Rectal smooth muscle tissue (tissue), 1 donor: ENCODE measurements at regions not wholly inside any gene's neighbourhood (a gene's known extent, or its start where the extent isn't known, plus 50 kb on each side); places are given as distances from the start of the nearest gene placed in this dataset.
"Not testable (repeated sequence)": the region's sequence is repeated elsewhere in the genome, so short reads cannot be mapped to it uniquely, and the experiment has no call there.

Source experiments
- H3K27ac ChIP-seq: one replicate; pipeline ENCODE4 v1.7.0; 2013; ENCODE audit warnings: low read depth, low read length, inconsistent platforms
- H3K27me3 ChIP-seq: one replicate; pipeline ENCODE4 v1.7.0; 2013; ENCODE audit warnings: low read length; ENCODE audit not compliant: control insufficient read depth, insufficient read depth
- H3K36me3 ChIP-seq: one replicate; pipeline ENCODE4 v1.7.0; 2013; ENCODE audit warnings: low read length; ENCODE audit not compliant: control insufficient read depth, insufficient read depth
- H3K4me1 ChIP-seq: one replicate; pipeline ENCODE4 v1.7.0; 2013; ENCODE audit warnings: low read length; ENCODE audit not compliant: control insufficient read depth, insufficient read depth
- H3K4me3 ChIP-seq: one replicate; pipeline ENCODE4 v1.7.0; 2013; ENCODE audit warnings: low read length
- H3K9ac ChIP-seq: one replicate; pipeline ENCODE4 v1.7.0; 2013; ENCODE audit warnings: low read length

DNA sequence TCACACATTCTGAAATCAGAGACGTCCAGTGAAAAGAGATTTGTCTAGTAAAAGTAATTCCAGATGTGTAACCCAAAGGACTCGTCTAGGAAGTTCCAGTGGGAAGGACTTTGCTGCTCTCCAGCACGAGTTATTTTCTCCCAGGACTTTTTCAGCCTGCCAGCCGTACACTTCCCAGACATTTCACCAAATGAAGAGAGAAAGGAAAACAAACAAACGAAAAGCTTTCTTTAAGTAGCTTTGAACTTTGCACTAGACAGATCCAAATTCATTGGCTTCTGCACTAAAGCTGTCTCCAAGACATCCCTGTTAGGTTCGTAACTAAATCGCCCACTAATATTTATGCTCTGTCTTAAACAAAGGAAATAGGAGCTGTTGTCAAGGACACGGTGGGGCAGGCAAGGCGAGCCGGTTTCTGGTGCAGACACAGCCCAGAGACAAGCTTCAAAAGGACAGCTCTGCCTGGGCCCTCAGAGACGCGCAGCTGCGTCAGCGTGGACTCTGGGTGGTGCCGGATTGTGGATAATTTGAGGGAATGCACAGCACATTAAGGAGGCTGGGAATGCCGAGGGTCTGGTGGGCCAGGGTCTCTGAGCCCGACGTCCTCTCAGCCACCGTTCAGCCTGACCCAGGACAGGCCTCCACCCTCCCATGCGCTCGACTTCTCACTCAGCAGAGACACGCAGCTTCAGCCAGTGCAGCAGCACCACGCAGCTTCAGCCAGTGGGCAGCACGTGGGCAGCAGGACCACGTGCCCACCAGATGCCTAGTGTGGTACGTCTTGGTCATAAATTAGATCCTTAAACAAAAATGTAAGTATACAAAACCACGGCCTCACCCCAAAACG, 64.1 kb upstream of the INSIG1 start:
- Histone ChIP-seq H3K27ac (no peak overlapping the region), H3K36me3 (no peaks in the 10 kb centered on the region), H3K27me3 (no peaks in the 10 kb centered on the region), H3K4me3 (no peak overlapping the region), H3K4me1 (no peaks in the 10 kb centered on the region), H3K9ac (no peak overlapping the region)

DNA sequence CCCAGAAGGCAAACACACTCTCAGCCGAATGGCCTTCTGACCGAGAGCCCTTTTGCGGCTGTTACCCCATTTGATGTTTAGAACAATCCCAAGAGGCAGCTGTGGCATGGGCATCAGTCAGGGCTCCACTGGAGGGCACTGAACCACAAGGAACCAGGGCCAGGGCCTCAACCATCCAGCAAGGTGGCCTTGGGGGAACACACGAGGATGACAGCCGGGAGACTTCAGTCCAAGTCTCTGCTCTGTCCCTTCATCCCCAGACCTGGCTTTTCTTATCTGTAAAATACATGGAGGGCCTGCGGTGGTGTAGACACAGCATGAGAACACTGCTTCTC, 63.6 kb upstream of the INSIG1 start:
- H3K4me1 ChIP-seq = no peaks in the 10 kb centered on the region
- H3K27ac ChIP-seq = no peak overlapping the region
- no peak overlapping the region for H3K9ac ChIP-seq
- H3K27me3 ChIP-seq = no peaks in the 10 kb centered on the region
- no peaks in the 10 kb centered on the region for H3K36me3 ChIP-seq
- H3K4me3 ChIP-seq = no peak overlapping the region

DNA sequence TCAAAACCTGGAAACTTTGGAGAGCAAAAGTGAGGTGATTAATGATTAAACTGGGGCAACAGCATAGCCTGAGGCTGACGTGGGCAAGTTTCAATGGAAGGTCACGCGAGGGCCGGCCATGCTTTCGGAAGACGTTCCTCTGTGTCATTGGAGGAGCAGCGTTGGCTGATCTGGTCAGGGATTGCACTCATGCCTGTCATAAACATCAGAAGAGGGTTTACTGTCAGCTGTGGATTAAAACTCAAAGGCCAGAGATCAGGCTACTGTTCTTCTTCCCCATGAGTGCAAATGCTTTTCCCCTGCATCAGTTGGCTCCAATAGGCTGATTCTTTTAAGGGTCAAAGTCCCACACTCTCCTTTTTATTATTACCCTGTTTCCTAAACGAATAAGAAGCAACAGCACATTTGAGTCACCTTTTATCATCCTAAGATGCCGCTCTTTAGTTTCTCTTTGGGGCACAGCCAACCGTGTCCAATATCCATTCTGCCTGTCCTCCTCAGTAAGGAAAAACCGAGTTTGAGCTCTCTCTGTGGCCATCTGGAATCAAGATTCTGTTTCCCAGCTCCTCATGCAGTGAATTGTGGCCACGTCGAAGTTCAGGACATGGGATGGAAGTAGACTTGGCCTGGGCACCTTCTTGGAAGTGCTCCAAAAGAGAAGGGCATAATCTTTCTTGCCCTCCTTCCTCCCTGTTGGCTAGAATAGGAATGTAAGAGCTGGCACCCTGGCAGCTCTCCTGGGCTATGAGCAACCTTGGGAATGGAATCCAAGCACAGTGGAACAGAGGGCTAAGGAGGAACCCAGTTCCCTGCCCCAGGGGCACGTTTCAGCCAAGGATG, 62.5 kb upstream of the INSIG1 start:
- H3K27ac ChIP-seq = no peak overlapping the region
- no peaks in the 10 kb centered on the region for H3K36me3 ChIP-seq
- H3K4me1 ChIP-seq = no peaks in the 10 kb centered on the region
- H3K27me3 ChIP-seq = no peaks in the 10 kb centered on the region
- H3K4me3 ChIP-seq = no peak overlapping the region
- H3K9ac ChIP-seq = no peak overlapping the region

GRCh38 chr7:155236386-155236785, 61.3 kb upstream of the INSIG1 start:
- no peaks in the 10 kb centered on the region for H3K36me3 ChIP-seq
- no peak overlapping the region for H3K4me3 ChIP-seq
- H3K27me3 ChIP-seq = no peaks in the 10 kb centered on the region
- no peak overlapping the region for H3K9ac ChIP-seq
- no peaks in the 10 kb centered on the region for H3K4me1 ChIP-seq
- H3K27ac ChIP-seq = no peak overlapping the region

GRCh38 chr7:155237297-155237696, 60.4 kb upstream of the INSIG1 start:
- Histone ChIP-seq H3K9ac (no peak overlapping the region), H3K27me3 (no peaks in the 10 kb centered on the region), H3K4me3 (no peak overlapping the region), H3K27ac (no peak overlapping the region), H3K36me3 (no peaks in the 10 kb centered on the region), H3K4me1 (no peaks in the 10 kb centered on the region)

DNA sequence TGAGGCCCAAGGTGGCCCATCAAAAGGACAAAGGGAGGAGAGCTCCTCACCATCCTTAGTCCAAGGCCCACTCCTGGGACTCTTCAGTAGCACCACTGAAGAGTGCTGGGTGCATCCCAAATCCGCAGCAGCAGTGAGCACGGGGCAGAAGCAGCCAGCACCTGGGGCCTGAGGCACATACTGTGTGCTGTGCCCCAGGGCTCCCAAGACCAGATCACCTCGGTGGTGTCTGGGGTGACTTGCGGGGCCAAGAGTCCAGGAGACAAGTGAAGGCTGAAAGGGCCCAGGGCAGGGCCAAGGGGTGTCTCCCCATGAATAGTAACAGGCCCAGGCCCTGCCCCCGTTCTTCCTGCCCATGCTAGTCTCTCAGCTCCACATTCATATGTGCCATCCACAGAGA, 59.9 kb upstream of the INSIG1 start:
- Histone ChIP-seq H3K27me3 (no peaks in the 10 kb centered on the region), H3K27ac (no peak overlapping the region), H3K4me1 (no peaks in the 10 kb centered on the region), H3K36me3 (no peaks in the 10 kb centered on the region), H3K4me3 (no peak overlapping the region), H3K9ac (no peak overlapping the region)

GRCh38 chr7:155239431-155240087, 58.1 kb upstream of the INSIG1 start:
- not testable (repeated sequence) for H3K4me3 ChIP-seq, H3K4me1 ChIP-seq, H3K27ac ChIP-seq

DNA sequence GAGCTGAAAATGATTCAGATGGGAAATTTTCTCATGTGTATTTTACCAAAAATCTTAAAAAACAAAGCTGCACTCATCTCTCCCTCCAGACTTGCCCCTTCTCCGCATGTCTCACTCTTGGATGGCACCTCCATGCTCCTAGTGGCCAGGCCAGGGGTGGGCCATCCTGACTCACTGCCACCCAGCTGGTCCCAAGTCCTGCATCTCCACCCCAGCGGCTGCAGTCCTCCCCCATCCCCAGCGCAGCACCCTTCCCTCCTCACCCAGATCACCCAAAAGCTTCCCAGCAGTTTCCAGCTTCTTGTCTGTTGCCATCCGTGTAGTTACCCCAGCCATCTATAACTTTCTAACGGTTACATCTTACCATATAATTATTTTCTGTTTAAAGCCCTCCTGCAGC, 53.0 kb upstream of the INSIG1 start:
- Histone ChIP-seq H3K4me1 (no peaks in the 10 kb centered on the region), H3K9ac (no peak overlapping the region)

More at GRCh38 chr7:155239431-155240087, 58.1 kb upstream of the INSIG1 start:
- H3K27me3 ChIP-seq, H3K36me3 ChIP-seq, H3K9ac ChIP-seq: not testable (repeated sequence)

DNA sequence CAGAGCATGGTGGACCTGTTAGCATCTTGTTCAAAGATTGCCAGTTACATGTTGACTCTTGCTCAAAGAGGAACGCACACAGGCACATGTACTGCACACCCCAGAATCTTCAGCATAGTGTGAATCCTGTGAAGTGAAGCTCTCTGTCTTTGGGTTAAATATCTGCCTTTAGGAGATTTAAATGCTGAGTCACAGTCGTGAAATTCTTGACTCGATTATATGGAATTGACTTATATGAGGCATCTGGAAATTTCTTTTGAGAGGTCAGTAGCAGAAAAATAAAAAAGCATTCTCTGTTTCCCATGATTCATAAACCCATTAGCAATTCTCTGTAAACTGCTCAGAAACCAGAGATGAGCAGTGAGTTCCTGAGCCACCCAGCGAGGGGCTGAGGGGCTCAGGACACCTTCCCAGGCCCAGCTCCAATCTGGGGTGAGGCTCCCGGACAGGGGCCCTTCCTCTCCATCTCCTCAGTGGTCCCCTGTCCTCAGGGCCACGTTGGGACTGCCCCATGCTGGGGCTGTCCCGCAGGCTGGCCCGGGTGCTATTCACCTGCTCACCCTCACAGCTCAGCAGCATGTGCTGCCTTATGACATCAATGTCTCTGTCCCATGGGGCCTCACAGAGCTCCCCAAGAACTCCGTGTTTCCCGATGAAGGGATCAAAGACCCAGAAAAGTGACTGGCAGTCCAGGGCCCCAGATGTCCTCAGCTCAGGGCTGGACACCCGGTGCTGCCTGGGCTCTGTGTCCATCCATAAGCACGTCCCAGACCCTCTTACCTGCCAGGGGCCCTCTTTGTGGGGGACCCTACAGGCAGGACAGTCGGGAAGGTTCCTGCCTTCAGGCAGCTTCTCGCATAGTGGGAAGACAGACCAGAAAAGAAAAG, 50.0 kb upstream of the INSIG1 start:
- Histone ChIP-seq H3K36me3 (no peaks in the 10 kb centered on the region), H3K4me3 (no peak overlapping the region), H3K27ac (no peak overlapping the region), H3K4me1 (no peaks in the 10 kb centered on the region), H3K27me3 (no peaks in the 10 kb centered on the region), H3K9ac (no peak overlapping the region)

More for the DNA sequence above, 53.0 kb upstream of the INSIG1 start:
- Histone ChIP-seq H3K4me3 (no peak overlapping the region), H3K27me3 (no peaks in the 10 kb centered on the region), H3K27ac (no peak overlapping the region), H3K36me3 (no peaks in the 10 kb centered on the region)
